Astrocyte (in vitro differentiated cells and primary cell): ENCODE measurements at regions not wholly inside any gene's neighbourhood (a gene's known extent, or its start where the extent isn't known, plus 50 kb on each side); places are given as distances from the start of the nearest gene placed in this dataset.

Source experiments
- DNase-seq: peaks from one replicate; pipeline ENCODE4 v3.0.0-alpha.2; 2010; ENCODE audit warnings: low read depth
- FAIRE-seq: peaks from 2 replicates; lab custom pipeline; 2011; peaks lifted over from hg19 to GRCh38; lab: Jason Lieb, UNC
- H2AFZ ChIP-seq: 2 replicates; pipeline ENCODE4 v1.6.0; 2012; ENCODE audit warnings: low read depth, low read length, inconsistent platforms
- H3K27ac ChIP-seq: 2 replicates; pipeline ENCODE4 v1.5.1; 2011; ENCODE audit warnings: low read depth, low read length, inconsistent platforms
- H3K27me3 ChIP-seq: 2 replicates; pipeline ENCODE4 v1.6.0; 2011; ENCODE audit warnings: low read length, inconsistent platforms; ENCODE audit not compliant: insufficient read depth
- H3K36me3 ChIP-seq: 2 replicates; pipeline ENCODE4 v1.5.1; 2011; ENCODE audit warnings: low read length, inconsistent platforms; ENCODE audit not compliant: insufficient read depth
- H3K4me1 ChIP-seq: 2 replicates; pipeline ENCODE4 v1.5.1; 2011; ENCODE audit warnings: low read length, inconsistent platforms; ENCODE audit not compliant: insufficient read depth
- H3K4me2 ChIP-seq: 2 replicates; pipeline ENCODE4 v1.6.0; 2012; ENCODE audit warnings: low read length, inconsistent platforms
- H3K4me3 ChIP-seq: 2 replicates; pipeline ENCODE4 v1.5.1; 2011; ENCODE audit warnings: low read depth, mild to moderate bottlenecking, low read length, inconsistent platforms; ENCODE audit not compliant: insufficient read depth
- H3K79me2 ChIP-seq: 2 replicates; pipeline ENCODE4 v1.6.0; 2012; ENCODE audit warnings: mild to moderate bottlenecking, low read length, inconsistent platforms; ENCODE audit not compliant: insufficient read depth
- H3K9ac ChIP-seq: 2 replicates; pipeline ENCODE4 v1.6.0; 2012; ENCODE audit warnings: mild to moderate bottlenecking, low read length, inconsistent platforms
- H3K9me3 ChIP-seq: 2 replicates; pipeline ENCODE4 v1.5.1; 2012; ENCODE audit warnings: low read depth, mild to moderate bottlenecking, low read length, inconsistent platforms; ENCODE audit not compliant: insufficient read depth
- H4K20me1 ChIP-seq: 2 replicates; pipeline ENCODE4 v1.6.0; 2012; ENCODE audit warnings: low read length, inconsistent platforms; ENCODE audit not compliant: insufficient read depth
- H3K27ac Mint-ChIP-seq: one replicate; pipeline ENCODE4 v1.8.0; 2021; ENCODE audit warnings: mild to moderate bottlenecking, mixed read lengths; ENCODE audit not compliant: unreplicated experiment
- H3K27me3 Mint-ChIP-seq: one replicate; pipeline ENCODE4 v1.8.0; 2021; ENCODE audit warnings: low read depth, mixed read lengths; ENCODE audit not compliant: unreplicated experiment
- H3K36me3 Mint-ChIP-seq: one replicate; pipeline ENCODE4 v1.8.0; 2021; ENCODE audit warnings: low read depth, mixed read lengths; ENCODE audit not compliant: unreplicated experiment
- H3K4me1 Mint-ChIP-seq: one replicate; pipeline ENCODE4 v1.8.0; 2021; ENCODE audit warnings: low read depth, mixed read lengths; ENCODE audit not compliant: unreplicated experiment
- H3K4me3 Mint-ChIP-seq: one replicate; pipeline ENCODE4 v1.8.0; 2021; ENCODE audit warnings: mild to moderate bottlenecking, moderate library complexity, mixed read lengths; ENCODE audit not compliant: unreplicated experiment
- H3K9me3 Mint-ChIP-seq: one replicate; pipeline ENCODE4 v1.8.0; 2021; ENCODE audit warnings: mild to moderate bottlenecking, mixed read lengths; ENCODE audit not compliant: unreplicated experiment
- CTCF ChIP-seq: IDR thresholded peaks from 2 replicates; pipeline ENCODE4 v1.5.1; 2011; ENCODE audit warnings: low read depth, mild to moderate bottlenecking, inconsistent platforms, low read length, moderate library complexity; ENCODE audit not compliant: insufficient read depth
- EZH2 ChIP-seq: IDR thresholded peaks from 2 replicates; pipeline ENCODE4 v1.6.1; 2012; ENCODE audit warnings: mild to moderate bottlenecking, low read length, inconsistent platforms; ENCODE audit not compliant: insufficient read depth

DNA sequence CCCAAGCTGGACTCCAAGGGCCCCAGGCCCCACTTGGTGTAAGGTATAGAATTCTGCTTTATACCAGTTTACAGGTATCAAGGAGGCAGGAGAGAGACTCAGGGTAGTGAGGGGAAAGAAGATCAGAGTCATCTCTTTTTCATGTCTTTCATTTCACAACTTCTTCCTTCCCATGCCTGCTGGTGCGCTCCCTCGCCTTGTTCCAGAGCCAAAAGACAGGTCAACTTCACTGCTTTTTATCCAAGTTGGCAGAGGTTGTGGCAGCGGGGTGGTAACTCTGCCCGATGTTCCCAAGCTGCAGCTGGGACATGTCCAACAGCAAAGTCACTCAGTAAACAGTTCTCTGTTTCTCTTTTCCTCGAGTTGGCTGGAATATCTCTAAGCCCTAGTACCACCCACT is 86.3 kb upstream of the TCF12 start:
- Histone ChIP-seq H4K20me1 (no peaks in the 10 kb centered on the region), H3K4me1 (peaks cover 4% of the 10 kb centered on the region), H2AFZ (peak overlapping the region; percentile 56), H3K79me2 (no peaks in the 10 kb centered on the region), H3K4me2 (peak overlapping the region; percentile 30), H3K36me3 (no peaks in the 10 kb centered on the region), H3K4me3 (no peak overlapping the region), H3K9ac (no peak overlapping the region), H3K27ac (no peak overlapping the region), H3K9me3 (no peaks in the 10 kb centered on the region), H3K27me3 (no peaks in the 10 kb centered on the region)
- H3K4me3 Mint-ChIP-seq, result no peak overlapping the region
- TF ChIP-seq EZH2 (no peak), CTCF (no peak)
- H3K36me3 Mint-ChIP-seq, result no peaks in the 10 kb centered on the region
- H3K27ac Mint-ChIP-seq, result peak overlapping the region; percentile 38
- no peaks in the 10 kb centered on the region for H3K9me3 Mint-ChIP-seq
- H3K4me1 Mint-ChIP-seq, result peaks cover 13% of the 10 kb centered on the region
- no peak for FAIRE-seq
- no peak for DNase-seq
- peaks cover 5% of the 10 kb centered on the region for H3K27me3 Mint-ChIP-seq

GRCh38 chr15:56831467-56832005 is 86.9 kb upstream of the TCF12 start:
- FAIRE-seq (peak; percentile 77), DNase-seq (no peak)
- Histone ChIP-seq H3K9ac (no peak overlapping the region), H3K79me2 (no peaks in the 10 kb centered on the region), H3K36me3 (no peaks in the 10 kb centered on the region), H3K4me1 (no peaks in the 10 kb centered on the region), H4K20me1 (no peaks in the 10 kb centered on the region), H3K27me3 (no peaks in the 10 kb centered on the region), H3K4me3 (no peak overlapping the region), H2AFZ (no peak overlapping the region), H3K27ac (no peak overlapping the region), H3K9me3 (no peaks in the 10 kb centered on the region), H3K4me2 (no peak overlapping the region)
- Mint-ChIP-seq H3K9me3 (no peaks in the 10 kb centered on the region), H3K27me3 (peaks cover 5% of the 10 kb centered on the region), H3K4me1 (peaks cover 7% of the 10 kb centered on the region), H3K4me3 (no peak overlapping the region), H3K36me3 (no peaks in the 10 kb centered on the region), H3K27ac (no peak overlapping the region)
- TF ChIP-seq CTCF (no peak), EZH2 (no peak)

GRCh38 chr15:56824175-56824574 is 90.9 kb upstream of the ZNF280D start:
- H3K4me3 ChIP-seq, result no peak overlapping the region
- no peak overlapping the region for H2AFZ ChIP-seq
- FAIRE-seq, result no peak
- no peaks in the 10 kb centered on the region for H4K20me1 ChIP-seq
- no peaks in the 10 kb centered on the region for H3K79me2 ChIP-seq
- Mint-ChIP-seq H3K9me3 (no peaks in the 10 kb centered on the region), H3K4me1 (peaks cover 20% of the 10 kb centered on the region), H3K27ac (no peak overlapping the region), H3K27me3 (peaks cover 5% of the 10 kb centered on the region), H3K36me3 (peaks cover 2% of the 10 kb centered on the region), H3K4me3 (no peak overlapping the region)
- no peaks in the 10 kb centered on the region for H3K9me3 ChIP-seq
- H3K4me1 ChIP-seq, result peaks cover 6% of the 10 kb centered on the region
- H3K9ac ChIP-seq, result no peak overlapping the region
- H3K36me3 ChIP-seq, result no peaks in the 10 kb centered on the region
- TF ChIP-seq EZH2 (no peak), CTCF (no peak)
- no peak overlapping the region for H3K27ac ChIP-seq
- no peaks in the 10 kb centered on the region for H3K27me3 ChIP-seq
- H3K4me2 ChIP-seq, result no peak overlapping the region
- DNase-seq, result peak; percentile 48
